GM12872 (cell line): ENCODE measurements at regions not wholly inside any gene's neighbourhood (a gene's known extent, or its start where the extent isn't known, plus 50 kb on each side); places are given as distances from the start of the nearest gene placed in this dataset.

Source experiments
- TF ChIP-seq, protein P1 (sequence below): IDR thresholded peaks from 3 replicates; pipeline ENCODE4 v1.5.1; 2011; ENCODE audit warnings: low read depth, mild to moderate bottlenecking, low read length, moderate library complexity; ENCODE audit not compliant: insufficient read depth

DNA sequence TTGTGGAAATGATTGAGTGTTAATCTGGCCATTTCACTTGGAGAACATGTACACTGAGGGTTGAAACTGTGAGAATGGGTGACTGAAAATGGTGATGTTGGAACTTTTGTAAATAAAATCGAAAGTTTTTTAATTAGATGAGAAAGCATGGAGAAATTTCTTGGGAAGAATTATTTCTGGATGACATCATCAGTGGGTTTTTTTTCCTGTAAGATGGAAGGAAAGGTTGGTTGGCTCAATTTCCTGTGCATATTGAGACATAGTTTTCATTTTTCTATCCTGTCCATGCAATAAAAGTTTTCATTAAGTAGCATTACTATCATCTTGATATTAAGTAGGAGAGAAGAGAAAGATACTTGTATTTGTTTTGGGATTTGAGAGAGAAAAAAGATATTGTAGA, 120.6 kb upstream of the HTR2A start:
- TF ChIP-seq, protein P1, sequence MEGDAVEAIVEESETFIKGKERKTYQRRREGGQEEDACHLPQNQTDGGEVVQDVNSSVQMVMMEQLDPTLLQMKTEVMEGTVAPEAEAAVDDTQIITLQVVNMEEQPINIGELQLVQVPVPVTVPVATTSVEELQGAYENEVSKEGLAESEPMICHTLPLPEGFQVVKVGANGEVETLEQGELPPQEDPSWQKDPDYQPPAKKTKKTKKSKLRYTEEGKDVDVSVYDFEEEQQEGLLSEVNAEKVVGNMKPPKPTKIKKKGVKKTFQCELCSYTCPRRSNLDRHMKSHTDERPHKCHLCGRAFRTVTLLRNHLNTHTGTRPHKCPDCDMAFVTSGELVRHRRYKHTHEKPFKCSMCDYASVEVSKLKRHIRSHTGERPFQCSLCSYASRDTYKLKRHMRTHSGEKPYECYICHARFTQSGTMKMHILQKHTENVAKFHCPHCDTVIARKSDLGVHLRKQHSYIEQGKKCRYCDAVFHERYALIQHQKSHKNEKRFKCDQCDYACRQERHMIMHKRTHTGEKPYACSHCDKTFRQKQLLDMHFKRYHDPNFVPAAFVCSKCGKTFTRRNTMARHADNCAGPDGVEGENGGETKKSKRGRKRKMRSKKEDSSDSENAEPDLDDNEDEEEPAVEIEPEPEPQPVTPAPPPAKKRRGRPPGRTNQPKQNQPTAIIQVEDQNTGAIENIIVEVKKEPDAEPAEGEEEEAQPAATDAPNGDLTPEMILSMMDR: no peak

DNA sequence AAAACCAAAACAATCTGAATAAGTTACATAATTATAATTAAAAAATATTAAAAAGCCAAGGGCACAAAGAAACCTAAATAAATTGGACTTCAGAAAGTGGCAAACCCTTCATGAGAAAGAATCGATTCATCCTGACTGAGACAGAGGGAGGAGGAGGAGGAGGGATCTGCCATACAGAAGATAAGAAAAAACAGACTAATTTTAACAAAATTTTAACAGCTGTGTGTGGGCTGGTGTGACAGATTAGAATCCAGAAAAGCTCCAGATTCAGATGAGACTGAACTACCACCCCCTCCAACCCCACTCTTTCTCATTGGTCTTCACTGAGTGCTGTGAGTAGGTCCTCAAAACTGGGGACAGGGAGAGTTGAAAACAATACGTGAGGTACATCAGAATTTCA, 111.5 kb upstream of the HTR2A start:
- TF ChIP-seq, protein P1: no peak

- TF ChIP-seq, protein P1: no peak
These were observed 109.0 kb upstream of the HTR2A start for GRCh38 chr13:47005756-47006414.

GRCh38 chr13:47004540-47004939, 107.7 kb upstream of the HTR2A start:
- TF ChIP-seq, protein P1: no peak

- TF ChIP-seq, protein P1: no peak
These were observed 107.2 kb upstream of the HTR2A start for GRCh38 chr13:47004027-47004426.

DNA sequence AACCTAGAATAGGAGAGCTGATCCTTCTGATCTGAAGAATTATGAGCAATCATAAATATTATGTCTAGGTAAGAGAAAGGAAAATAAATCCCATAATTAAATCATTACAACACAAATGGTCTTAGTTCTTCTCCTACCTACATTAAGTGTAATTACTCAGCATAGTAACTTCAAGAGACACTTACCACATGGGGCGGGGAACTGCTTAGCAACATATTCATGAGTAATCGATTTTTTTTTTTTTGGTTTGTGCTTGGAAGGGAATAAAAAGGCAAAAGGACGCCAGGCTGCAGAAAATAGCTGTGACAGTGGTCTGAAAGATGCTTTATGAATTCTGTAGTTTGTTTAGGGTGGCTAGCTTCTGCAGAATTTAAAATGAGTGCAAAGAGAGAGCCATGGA, 103.3 kb upstream of the HTR2A start:
- TF ChIP-seq, protein P1: no peak

DNA sequence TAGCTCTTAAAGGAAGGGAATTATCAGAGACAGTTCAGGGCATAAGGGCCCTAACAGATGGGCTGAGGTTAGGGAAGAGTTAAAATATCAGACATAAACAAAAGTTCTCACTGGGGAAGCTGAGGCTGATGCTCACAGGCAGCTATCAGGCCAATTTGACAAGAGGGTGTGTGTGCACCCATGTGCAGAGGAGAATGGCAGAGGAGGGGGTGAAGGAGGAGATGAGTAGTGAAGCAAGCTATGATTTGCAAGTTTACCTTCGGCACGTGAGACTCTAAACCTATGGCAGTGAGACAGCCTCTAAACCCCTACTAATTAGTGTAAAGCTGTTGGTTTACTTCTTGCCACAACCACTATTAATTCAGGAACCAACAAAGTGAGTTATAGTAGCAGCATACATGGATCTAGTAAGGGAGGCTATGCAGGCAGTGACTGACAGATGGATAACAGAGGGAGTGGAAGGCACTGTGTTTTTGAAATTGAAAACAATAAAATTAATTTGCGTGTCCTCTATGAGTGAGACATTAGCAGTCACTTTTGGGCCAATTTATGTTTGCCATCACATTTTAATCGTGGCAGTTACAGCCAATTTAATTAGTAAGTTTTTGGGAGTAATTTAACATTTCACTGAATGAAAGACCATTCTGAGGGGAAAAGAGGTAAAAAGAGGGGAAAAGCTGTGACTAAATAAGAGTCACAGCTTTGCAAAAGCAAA, 99.6 kb upstream of the HTR2A start:
- TF ChIP-seq, protein P1: no peak
